PFSK-1 (cell line): ENCODE measurements at regions not wholly inside any gene's neighbourhood (a gene's known extent, or its start where the extent isn't known, plus 50 kb on each side); places are given as distances from the start of the nearest gene placed in this dataset.

Source experiments
- POLR2AphosphoS5 ChIP-seq: IDR thresholded peaks from 2 replicates; pipeline ENCODE4 v1.6.1; 2012; ENCODE audit warnings: low read depth, mild to moderate bottlenecking, control low read depth, low read length, moderate library complexity
- SIN3A ChIP-seq: IDR thresholded peaks from 2 replicates; pipeline ENCODE4 v1.6.1; 2012; ENCODE audit warnings: mild to moderate bottlenecking, low read length, moderate library complexity, borderline replicate concordance; ENCODE audit not compliant: insufficient read depth
- TAF1 ChIP-seq: IDR thresholded peaks from 2 replicates; pipeline ENCODE4 v1.6.1; 2012; ENCODE audit warnings: low read length, control low read depth, borderline replicate concordance; ENCODE audit not compliant: insufficient read depth

- no peak for TF ChIP-seq POLR2AphosphoS5
- no peak for TF ChIP-seq SIN3A
- TF ChIP-seq TAF1: no peak
Observed at GRCh38 chr7:106720641-106721040, 59.7 kb upstream of the CCDC71L start.
